ENCODE measurements at regions not wholly inside any gene's neighbourhood (a gene's known extent, or its start where the extent isn't known, plus 50 kb on each side); places are given as distances from the start of the nearest gene placed in this dataset.

DNA sequence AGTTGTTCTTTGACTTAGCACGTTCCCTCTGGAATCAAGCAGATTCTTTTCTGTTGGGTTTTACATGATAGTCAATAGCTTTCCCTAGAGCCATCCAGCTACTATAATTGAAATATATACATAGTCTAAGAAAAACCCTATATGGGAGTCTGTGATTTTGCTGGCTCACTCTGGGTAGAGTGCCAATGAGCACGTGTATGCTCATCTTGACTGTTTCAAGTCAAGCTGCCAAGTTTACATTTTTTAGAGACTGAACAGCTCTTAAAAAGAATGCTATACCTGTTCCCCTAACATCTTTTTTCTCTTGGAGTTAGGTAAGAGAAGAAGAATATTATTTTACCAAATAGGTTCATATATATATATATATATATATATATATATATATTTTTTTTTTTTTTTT lies 182.8 kb upstream of the NRIP1 start (continued):
- no peak for TF ChIP-seq COPS2 (conservative IDR thresholded peaks at IDR 0.05)
- no peak for TF ChIP-seq ZNF354B (CRISPR knock-in tag; IDR thresholded peaks at IDR 0.05)
- TF ChIP-seq ZNF408 (CRISPR knock-in tag; IDR thresholded peaks at IDR 0.05; ENCODE audit: low read depth) = no peak
- TF ChIP-seq NFYB (IDR thresholded peaks at IDR 0.05; ENCODE audit: extremely low read depth, insufficient read length) = no peak
- no peak for TF ChIP-seq FOXA1 (IDR thresholded peaks at IDR 0.05; ENCODE audit: borderline replicate concordance)

DNA sequence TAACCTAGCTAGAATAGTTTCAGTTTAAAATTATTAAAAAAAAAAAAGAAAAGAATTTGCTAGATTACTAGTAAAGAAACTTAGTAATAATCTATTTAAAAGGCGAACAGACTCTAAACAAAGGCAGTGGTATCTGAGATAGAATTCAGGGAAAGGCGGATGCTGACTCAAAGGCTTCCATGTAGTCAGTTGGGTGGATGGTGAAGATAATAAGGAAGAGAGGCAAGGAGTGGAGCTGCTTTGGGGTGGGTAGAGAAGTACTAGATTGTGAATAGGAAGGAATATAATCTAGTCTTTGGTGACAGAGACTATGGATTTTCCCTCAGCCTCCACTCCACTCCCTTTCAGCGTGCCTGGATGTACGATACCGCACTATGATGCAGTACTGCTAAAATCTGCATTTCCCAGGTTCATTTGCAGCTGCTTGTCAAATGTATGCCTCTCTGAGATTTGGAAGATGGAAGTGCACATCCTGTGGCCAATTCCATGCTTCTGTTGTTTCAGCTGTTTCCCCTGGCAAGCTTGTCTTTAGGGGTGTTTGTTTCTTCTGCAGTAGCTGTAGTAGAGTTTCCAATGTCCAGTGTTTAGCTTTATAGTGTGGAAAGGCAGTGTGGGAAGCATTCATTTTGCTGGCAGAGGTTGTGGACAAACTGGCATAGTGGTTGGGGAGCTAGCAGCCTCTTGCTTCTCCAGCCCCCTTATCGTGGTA lies 184.6 kb upstream of the NRIP1 start:
- CTCF ChIA-PET (ENCODE audit: low intra/inter-chr PET ratio) = no interaction called here
- Histone ChIP-seq H4K20me1 (replicated peaks; ENCODE audit: control insufficient read depth, insufficient read depth, low read length) (no peaks in the 10 kb centered on the region), H3K9ac (ENCODE audit: insufficient read depth in 1 of 2, low read depth in 2 of 2, low read length in 2 of 2) (peak overlapping the region in 1 of 2 experiments; percentile 10; a peak in 1 of 4 replicates), H3K4me3 (no peak overlapping the region), H3K27ac (ENCODE audit: extremely low read depth, low read depth, low read length) (peak overlapping the region; percentile 19; the same call in 2 of the 3 replicates), H3K4me2 (ENCODE audit: insufficient read depth, low read length) (peak overlapping the region; percentile 39; the same call in 1 of the 2 replicates), H3K4me1 (replicated peaks in 1 of 2; ENCODE audit: control insufficient read depth in 2 of 2, insufficient read depth in 2 of 2, low read length in 2 of 2) (peaks cover 0 to 7% of the 10 kb centered on the region in 2 experiments; a peak in 2 of 5 replicates), H3K9me1 (ENCODE audit: control insufficient read depth, insufficient read depth, low read length) (no peaks in the 10 kb centered on the region), H3K36me3 (ENCODE audit: control insufficient read depth, insufficient read depth, low read length) (no peaks in the 10 kb centered on the region), H2AFZ (ENCODE audit: low read depth, low read length) (peak overlapping the region; percentile 53), H3K27me3 (ENCODE audit: control insufficient read depth in 2 of 2, insufficient read depth in 2 of 2, low read length in 2 of 2) (no peaks in the 10 kb centered on the region), H3K79me2 (ENCODE audit: control insufficient read depth, insufficient read depth, low read length) (no peaks in the 10 kb centered on the region), H3K9me3 (replicated peaks; ENCODE audit: control insufficient read depth, insufficient read depth, low read depth, low read length) (no peaks in the 10 kb centered on the region)
- peak; percentile 66 for ATAC-seq
- BruUV-seq (replicated peaks) = no TSS peak
- no peak for FAIRE-seq
- DNase-seq (ENCODE audit: extremely low read depth in 1 of 4, low spot score in 3 of 4) = peak in 2 of 4 experiments; percentile 30 to 49
- POLR2A ChIA-PET = interaction anchor here (0.8 kb wide), 1 partner anchor 50 kb away, joined by 4 read pairs; no protein-coding TSS in a partner anchor
- in situ Hi-C loops (cut with MboI) (no loop called here), intact Hi-C loops (cut with micrococcal nuclease) (no loop called here)
- 2% methylated on average over 6 of the region's 6 CpGs for WGBS (ENCODE audit: insufficient coverage, low coverage, missing lambda C conversion rate)
- TF ChIP-seq EP300 (IDR thresholded peaks at IDR 0.05; ENCODE audit: low read length) (peak; percentile 71; the same call in 1 of the 2 replicates), GTF3C2 (IDR thresholded peaks at IDR 0.05; ENCODE audit: borderline replicate concordance, extremely low read depth, insufficient read length) (no peak), STAT5A (IDR thresholded peaks at IDR 0.05; ENCODE audit: borderline replicate concordance, low read length) (peak; percentile 56), DPF2 (IDR thresholded peaks at IDR 0.05) (0 out of 2 replicates have a peak, but pooled peaks have one; percentile 18), SMAD1 (IDR thresholded peaks at IDR 0.05; ENCODE audit: low read depth, low read length, partially characterized antibody) (no peak), CBFA2T2 (conservative IDR thresholded peaks at IDR 0.05) (peak; percentile 33; the same call in 1 of the 2 replicates), ZNF512 (tag; IDR thresholded peaks at IDR 0.05) (no peak)
- TF ChIP-seq, protein P1, sequence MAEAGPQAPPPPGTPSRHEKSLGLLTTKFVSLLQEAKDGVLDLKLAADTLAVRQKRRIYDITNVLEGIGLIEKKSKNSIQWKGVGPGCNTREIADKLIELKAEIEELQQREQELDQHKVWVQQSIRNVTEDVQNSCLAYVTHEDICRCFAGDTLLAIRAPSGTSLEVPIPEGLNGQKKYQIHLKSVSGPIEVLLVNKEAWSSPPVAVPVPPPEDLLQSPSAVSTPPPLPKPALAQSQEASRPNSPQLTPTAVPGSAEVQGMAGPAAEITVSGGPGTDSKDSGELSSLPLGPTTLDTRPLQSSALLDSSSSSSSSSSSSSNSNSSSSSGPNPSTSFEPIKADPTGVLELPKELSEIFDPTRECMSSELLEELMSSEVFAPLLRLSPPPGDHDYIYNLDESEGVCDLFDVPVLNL (CRISPR knock-in tag; IDR thresholded peaks at IDR 0.05; ENCODE audit: low read depth) = no peak
- TF ChIP-seq, protein P2, sequence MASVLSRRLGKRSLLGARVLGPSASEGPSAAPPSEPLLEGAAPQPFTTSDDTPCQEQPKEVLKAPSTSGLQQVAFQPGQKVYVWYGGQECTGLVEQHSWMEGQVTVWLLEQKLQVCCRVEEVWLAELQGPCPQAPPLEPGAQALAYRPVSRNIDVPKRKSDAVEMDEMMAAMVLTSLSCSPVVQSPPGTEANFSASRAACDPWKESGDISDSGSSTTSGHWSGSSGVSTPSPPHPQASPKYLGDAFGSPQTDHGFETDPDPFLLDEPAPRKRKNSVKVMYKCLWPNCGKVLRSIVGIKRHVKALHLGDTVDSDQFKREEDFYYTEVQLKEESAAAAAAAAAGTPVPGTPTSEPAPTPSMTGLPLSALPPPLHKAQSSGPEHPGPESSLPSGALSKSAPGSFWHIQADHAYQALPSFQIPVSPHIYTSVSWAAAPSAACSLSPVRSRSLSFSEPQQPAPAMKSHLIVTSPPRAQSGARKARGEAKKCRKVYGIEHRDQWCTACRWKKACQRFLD (CRISPR knock-in tag; IDR thresholded peaks at IDR 0.05) = peak; percentile 33; the same call in 1 of the 2 replicates
